Epithelial cell of proximal tubule (primary cell): ENCODE measurements at regions not wholly inside any gene's neighbourhood (a gene's known extent, or its start where the extent isn't known, plus 50 kb on each side); places are given as distances from the start of the nearest gene placed in this dataset.

ENCODE experiments used
- DNase-seq: peaks from one replicate; pipeline ENCODE4 v3.0.0-alpha.2; 2011; ENCODE audit warnings: low read depth
- H3K4me3 ChIP-seq: 2 replicates; pipeline ENCODE4 v1.5.1; 2011; ENCODE audit warnings: low read depth, mild to moderate bottlenecking, low read length
- CTCF ChIP-seq: conservative IDR thresholded peaks from 2 replicates; pipeline ENCODE4 v1.5.1; 2012; ENCODE audit warnings: low read depth, mild to moderate bottlenecking, low read length

- no peak for TF ChIP-seq CTCF
- no peak overlapping the region for H3K4me3 ChIP-seq
- DNase-seq, result no peak
Measured at GRCh38 chr18:39441648-39442047, 1876.0 kb upstream of the CELF4 start.

GRCh38 chr18:39435996-39436395, 1870.4 kb upstream of the CELF4 start:
- H3K4me3 ChIP-seq, result no peak overlapping the region
- no peak for TF ChIP-seq CTCF
- DNase-seq, result no peak

- DNase-seq, result no peak
- no peak for TF ChIP-seq CTCF
- no peak overlapping the region for H3K4me3 ChIP-seq
Measured at GRCh38 chr18:39435209-39435608, 1869.6 kb upstream of the CELF4 start.

- no peak overlapping the region for H3K4me3 ChIP-seq
- DNase-seq, result no peak
- no peak for TF ChIP-seq CTCF
Measured at GRCh38 chr18:39434223-39434920, 1868.8 kb upstream of the CELF4 start.

- TF ChIP-seq CTCF, result no peak
- no peak for DNase-seq
- H3K4me3 ChIP-seq, result no peak overlapping the region
Measured at GRCh38 chr18:39425172-39425850, 1859.7 kb upstream of the CELF4 start.

- DNase-seq, result no peak
- no peak overlapping the region for H3K4me3 ChIP-seq
- TF ChIP-seq CTCF, result no peak
Measured at GRCh38 chr18:39424261-39424660, 1858.7 kb upstream of the CELF4 start.

GRCh38 chr18:39421276-39421675, 1855.7 kb upstream of the CELF4 start:
- H3K4me3 ChIP-seq, result no peak overlapping the region
- DNase-seq, result no peak
- TF ChIP-seq CTCF, result no peak
